IPS-11a (cell line): ENCODE measurements at regions not wholly inside any gene's neighbourhood (a gene's known extent, or its start where the extent isn't known, plus 50 kb on each side); places are given as distances from the start of the nearest gene placed in this dataset.
A peak's percentile ranks its signal among the peaks of the same experiment; 100 is the strongest.

Experiments
- H3K4me3 ChIP-seq: one replicate; pipeline ENCODE4 v1.5.1; 2013; ENCODE audit warnings: low read depth, low read length, control low read depth

GRCh38 chr5:175118700-175119309 lies 325.2 kb downstream of the DRD1 start:
- no peak overlapping the region for H3K4me3 ChIP-seq

DNA sequence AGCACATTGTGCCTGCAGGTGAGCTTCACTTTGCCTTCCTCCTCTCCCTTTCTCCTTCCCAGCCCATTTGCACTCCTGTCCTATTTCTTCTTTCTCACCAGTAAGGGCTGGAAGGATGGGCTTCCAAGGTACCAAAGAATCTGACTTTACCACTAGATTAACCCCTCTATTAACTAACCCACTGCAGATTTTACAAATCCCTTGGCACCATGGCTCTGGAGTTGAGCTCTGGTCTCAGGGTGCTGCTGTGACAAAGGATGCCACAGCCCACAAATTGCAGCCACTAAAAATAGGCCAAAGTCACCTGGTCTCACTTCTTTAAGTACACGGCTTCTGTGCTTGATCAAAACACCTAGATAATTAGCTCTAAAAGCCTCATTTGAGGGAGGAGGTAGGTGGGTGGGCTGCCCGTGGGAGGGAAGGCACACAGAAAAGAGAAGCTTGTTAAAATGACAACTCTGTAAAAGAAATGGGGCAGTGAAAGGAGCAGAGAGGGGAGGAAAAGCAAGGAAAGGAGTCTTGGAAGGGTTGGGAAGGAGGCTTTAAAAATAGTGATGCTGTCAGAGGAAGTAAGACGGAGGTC lies 327.4 kb downstream of the DRD1 start:
- H3K4me3 ChIP-seq, result no peak overlapping the region

GRCh38 chr5:175115831-175116230 lies 328.2 kb downstream of the DRD1 start:
- no peak overlapping the region for H3K4me3 ChIP-seq

GRCh38 chr5:175113947-175114346 lies 330.0 kb downstream of the DRD1 start:
- no peak overlapping the region for H3K4me3 ChIP-seq

DNA sequence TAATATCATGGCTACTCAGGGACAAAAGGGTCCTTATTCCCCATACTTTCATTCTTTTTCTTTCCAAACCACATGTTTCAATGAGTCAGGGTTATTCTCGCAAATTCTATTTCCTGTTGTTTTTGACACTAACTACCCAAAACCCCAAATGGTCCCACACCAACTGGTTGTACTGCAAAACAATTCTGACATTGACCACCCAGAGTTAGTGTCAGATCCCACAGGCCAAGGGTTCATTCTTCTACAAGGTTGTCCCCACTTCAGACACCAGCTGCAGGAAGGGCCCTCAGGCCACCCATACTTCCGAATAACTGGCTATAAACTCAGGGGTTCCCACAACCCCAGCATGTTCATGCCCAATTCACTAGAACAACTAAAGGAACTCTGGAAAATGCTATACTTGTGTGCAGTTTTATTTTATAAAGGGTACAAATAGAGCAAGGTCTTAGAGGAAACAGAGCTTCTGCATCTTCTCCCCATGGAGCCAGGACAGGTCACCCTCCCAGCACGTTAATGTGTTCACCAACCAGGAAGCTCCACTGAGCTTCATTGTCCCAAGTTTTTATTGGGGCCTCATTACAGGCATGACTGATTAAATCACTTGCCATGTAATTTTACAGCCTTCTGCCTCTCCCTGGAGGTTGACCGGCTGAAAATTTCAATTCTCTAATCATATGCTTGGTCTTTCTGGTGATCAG lies 334.8 kb downstream of the DRD1 start:
- no peak overlapping the region for H3K4me3 ChIP-seq

DNA sequence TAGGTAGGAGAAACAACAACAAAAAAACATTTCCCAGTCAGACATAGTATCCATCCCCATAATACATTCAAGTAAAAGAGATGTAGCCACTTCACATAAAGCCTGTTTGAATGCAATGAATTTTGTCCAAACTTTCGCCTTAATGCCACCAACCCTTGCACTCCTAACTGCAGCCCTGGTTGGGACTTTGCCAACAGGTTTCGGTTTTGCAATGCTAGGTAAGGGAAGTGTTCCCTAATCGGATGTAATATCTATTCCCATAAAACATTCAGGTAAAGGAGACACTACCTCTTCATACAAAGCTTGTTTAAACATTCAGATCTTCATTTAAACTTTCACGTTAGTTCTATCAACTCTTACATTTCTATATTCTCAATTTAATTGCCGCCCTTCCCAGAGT lies 336.1 kb downstream of the DRD1 start:
- H3K4me3 ChIP-seq, result no peak overlapping the region

GRCh38 chr5:175107028-175107588 lies 336.9 kb downstream of the DRD1 start:
- no peak overlapping the region for H3K4me3 ChIP-seq

DNA sequence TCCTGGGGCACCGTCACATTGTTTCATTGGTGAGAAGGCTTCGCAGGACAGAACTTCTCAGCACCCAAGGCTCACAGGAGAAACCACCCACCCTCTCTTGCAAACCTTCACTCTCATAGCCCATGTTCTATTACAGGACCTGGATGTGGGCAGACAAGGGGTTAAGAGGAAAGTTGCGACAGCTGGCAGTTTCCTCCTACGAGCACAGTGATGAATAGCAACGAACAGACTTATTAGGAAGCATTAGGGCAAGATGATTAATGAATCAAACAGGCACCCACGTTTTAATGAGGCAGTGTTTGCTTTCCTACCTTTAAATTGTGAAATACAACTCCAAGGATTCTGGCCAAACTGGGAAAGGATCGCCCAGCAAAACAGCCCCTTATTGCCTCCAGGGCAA lies 339.3 kb downstream of the DRD1 start:
- no peak overlapping the region for H3K4me3 ChIP-seq

DNA sequence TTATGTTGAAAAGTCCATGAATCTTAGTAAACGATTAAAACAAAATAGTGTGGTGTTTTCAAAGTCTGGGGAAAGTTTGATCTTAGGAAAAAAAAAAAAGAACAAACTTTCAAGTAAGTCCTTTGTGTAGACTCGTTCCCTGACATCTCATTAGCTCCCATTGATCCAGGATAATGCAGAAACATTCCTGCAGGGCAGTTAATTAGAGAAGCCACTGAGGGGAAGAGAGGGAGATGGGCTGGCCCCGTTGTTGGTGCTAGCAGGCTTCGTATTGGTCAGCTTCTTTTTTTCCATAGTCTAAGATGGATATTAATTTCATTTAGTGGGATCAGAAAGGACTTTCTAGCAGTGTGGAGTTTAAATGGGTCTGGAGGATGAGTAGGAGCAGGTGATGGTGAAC lies 340.2 kb downstream of the DRD1 start:
- H3K4me3 ChIP-seq, result no peak overlapping the region

DNA sequence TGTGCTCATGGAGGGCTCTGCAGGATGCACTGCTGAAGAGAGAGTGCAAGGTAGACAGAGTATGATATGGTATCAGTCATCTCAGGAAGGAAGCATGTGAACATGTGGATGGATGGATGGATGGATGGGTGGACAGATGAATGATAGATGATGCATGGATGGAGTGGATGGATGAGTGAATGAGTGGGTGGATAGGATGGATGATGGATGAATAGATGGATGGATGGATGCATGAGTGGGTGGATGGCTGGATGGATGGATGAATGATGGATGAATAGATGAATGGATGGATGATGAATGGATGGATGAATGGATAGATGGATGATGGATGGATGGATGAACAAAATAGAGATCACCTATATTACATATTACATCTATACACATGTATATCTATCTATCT lies 341.3 kb downstream of the DRD1 start:
- H3K4me3 ChIP-seq, result no peak overlapping the region

- H3K4me3 ChIP-seq, result no peak overlapping the region
Measured at GRCh38 chr5:175098301-175098700, 345.7 kb downstream of the DRD1 start.

GRCh38 chr5:175096469-175097165 lies 347.4 kb downstream of the DRD1 start:
- no peak overlapping the region for H3K4me3 ChIP-seq

GRCh38 chr5:175094461-175094860 lies 349.5 kb downstream of the DRD1 start:
- no peak overlapping the region for H3K4me3 ChIP-seq

GRCh38 chr5:175092691-175093090 lies 351.3 kb downstream of the DRD1 start:
- no peak overlapping the region for H3K4me3 ChIP-seq

DNA sequence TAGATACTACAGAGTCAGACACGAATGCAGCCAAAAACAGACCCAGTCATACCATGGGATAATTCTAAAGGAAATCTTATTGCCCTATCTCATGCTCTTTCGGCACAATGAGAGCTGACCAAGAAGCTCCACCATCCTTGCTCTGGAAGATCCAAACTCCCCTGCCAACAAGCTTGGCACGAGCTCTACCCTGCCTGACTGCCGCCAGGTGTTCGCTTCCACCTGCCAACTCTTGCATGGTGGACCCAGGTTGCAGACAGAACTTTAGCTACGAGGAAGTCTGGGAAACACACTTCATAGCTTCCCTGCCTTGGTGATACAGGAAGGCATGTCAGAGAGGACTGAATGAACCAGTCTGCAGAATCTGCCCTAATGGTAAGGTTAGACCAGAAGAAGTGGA lies 355.0 kb downstream of the DRD1 start:
- H3K4me3 ChIP-seq, result no peak overlapping the region

GRCh38 chr5:175082866-175083590 lies 358.6 kb downstream of the MSX2 start:
- H3K4me3 ChIP-seq, result no peak overlapping the region

GRCh38 chr5:175082346-175082745 lies 358.0 kb downstream of the MSX2 start:
- H3K4me3 ChIP-seq, result no peak overlapping the region

GRCh38 chr5:175079707-175080106 lies 355.3 kb downstream of the MSX2 start:
- no peak overlapping the region for H3K4me3 ChIP-seq

DNA sequence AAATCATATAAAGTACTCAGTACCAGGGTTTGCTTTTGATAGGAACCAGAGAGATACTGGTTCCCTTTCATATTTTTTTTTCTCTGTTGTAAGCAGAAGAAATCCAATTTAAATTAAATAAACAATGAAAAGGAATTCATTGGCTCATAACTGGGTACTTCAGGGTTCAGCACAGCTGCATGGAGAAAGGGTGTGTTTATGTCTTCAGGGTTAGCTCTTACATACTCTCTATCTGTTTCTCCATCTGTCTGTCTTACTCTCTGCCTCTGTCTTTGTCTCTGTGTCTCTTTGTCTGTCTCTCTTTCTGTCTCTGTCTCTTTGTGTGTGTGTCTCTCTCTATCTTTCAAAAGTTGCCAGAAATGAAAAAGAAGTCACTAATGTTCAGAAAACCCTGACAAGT lies 345.9 kb downstream of the MSX2 start:
- H3K4me3 ChIP-seq, result no peak overlapping the region

DNA sequence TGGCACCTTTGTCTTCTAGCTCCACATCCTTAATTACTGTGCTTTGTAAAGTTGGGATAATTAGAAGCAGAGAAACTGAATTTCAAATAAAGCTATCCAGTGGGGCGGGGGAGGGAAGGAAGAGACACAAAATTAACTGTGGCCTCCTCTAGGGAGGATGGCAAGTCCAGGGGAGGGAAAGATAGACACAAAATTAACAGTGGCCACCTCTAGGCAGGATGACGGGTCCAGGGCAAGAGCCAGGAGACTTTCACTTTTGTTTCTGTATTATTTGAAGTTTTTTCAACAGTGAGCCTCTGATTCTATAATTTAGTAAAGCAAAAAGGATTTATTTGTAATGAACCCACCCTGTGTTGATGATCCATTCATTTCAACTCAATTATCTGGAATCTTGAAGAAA lies 335.9 kb downstream of the MSX2 start:
- H3K4me3 ChIP-seq, result no peak overlapping the region

GRCh38 chr5:175059687-175060211 lies 335.4 kb downstream of the MSX2 start:
- peak overlapping the region; percentile 43 for H3K4me3 ChIP-seq
